Neural progenitor cell (in vitro differentiated cells): ENCODE measurements at regions not wholly inside any gene's neighbourhood (a gene's known extent, or its start where the extent isn't known, plus 50 kb on each side); places are given as distances from the start of the nearest gene placed in this dataset.

Source experiments
- DNase-seq: peaks from one replicate; pipeline ENCODE4 v3.0.0-alpha.2; 2016; ENCODE audit warnings: low spot score
- H2AFZ ChIP-seq: fragments of 200-600 bp; sonication (generic); replicated peaks from 2 replicates; pipeline ENCODE4 v1.6.1; 2016; ENCODE audit warnings: antibody characterized with exemption
- H3F3A ChIP-seq: fragments of 200-600 bp; sonication (generic); 2 replicates; pipeline ENCODE4 v1.6.1; 2016; ENCODE audit warnings: antibody characterized with exemption, low read depth
- H3K27ac ChIP-seq: fragments of 200-600 bp; sonication (generic); 2 replicates; pipeline ENCODE4 v1.5.1; 2016; ENCODE audit warnings: mild to moderate bottlenecking
- H3K27me3 ChIP-seq: fragments of 200-600 bp; sonication (generic); 2 replicates; pipeline ENCODE4 v1.6.1; 2016; ENCODE audit warnings: mild to moderate bottlenecking, moderate library complexity
- H3K36me3 ChIP-seq: fragments of 200-600 bp; sonication (generic); 2 replicates; pipeline ENCODE4 v1.5.1; 2016
- H3K4me1 ChIP-seq: fragments of 200-600 bp; sonication (generic); 2 replicates; pipeline ENCODE4 v1.6.1; 2016; ENCODE audit warnings: mixed run types
- H3K4me2 ChIP-seq: fragments of 200-600 bp; sonication (generic); 2 replicates; pipeline ENCODE4 v1.6.1; 2016
- H3K4me3 ChIP-seq: fragments of 200-600 bp; sonication (generic); 2 replicates; pipeline ENCODE4 v1.5.1; 2016
- H3K79me2 ChIP-seq: fragments of 200-600 bp; sonication (generic); 2 replicates; pipeline ENCODE4 v1.6.1; 2016; ENCODE audit warnings: low read depth
- H3K9ac ChIP-seq: fragments of 200-600 bp; sonication (generic); 2 replicates; pipeline ENCODE4 v1.6.1; 2016
- H3K9me3 ChIP-seq: fragments of 200-600 bp; sonication (generic); 2 replicates; pipeline ENCODE4 v1.5.1; 2016; ENCODE audit warnings: low read depth
- H4K20me1 ChIP-seq: fragments of 200-600 bp; sonication (generic); 2 replicates; pipeline ENCODE4 v1.6.1; 2016; ENCODE audit warnings: low read depth
- H3K27ac Mint-ChIP-seq: 3 replicates; pipeline ENCODE4 v1.8.0; 2021; ENCODE audit warnings: mixed read lengths
- H3K27me3 Mint-ChIP-seq: 2 replicates; pipeline ENCODE4 v1.8.0; 2022; ENCODE audit warnings: low read depth, mild to moderate bottlenecking, inconsistent platforms, moderate library complexity, mixed read lengths; ENCODE audit not compliant: insufficient read depth
- H3K36me3 Mint-ChIP-seq: 3 replicates; pipeline ENCODE4 v1.8.0; 2021; ENCODE audit warnings: mixed read lengths
- H3K4me1 Mint-ChIP-seq: 3 replicates; pipeline ENCODE4 v1.8.0; 2021; ENCODE audit warnings: mixed read lengths
- H3K4me3 Mint-ChIP-seq: 3 replicates; pipeline ENCODE4 v1.8.0; 2021; ENCODE audit warnings: mild to moderate bottlenecking, moderate library complexity, mixed read lengths
- H3K9me3 Mint-ChIP-seq: 3 replicates; pipeline ENCODE4 v1.8.0; 2020; ENCODE audit warnings: mixed read lengths
- CTCF ChIP-seq: fragments of 200-600 bp; sonication (generic); IDR thresholded peaks from 2 replicates; pipeline ENCODE4 v1.5.1; 2017; ENCODE audit warnings: antibody characterized with exemption, mild to moderate bottlenecking
- EZH2 ChIP-seq: fragments of 200-600 bp; sonication (generic); IDR thresholded peaks from 2 replicates; pipeline ENCODE4 v1.6.1; 2017; ENCODE audit warnings: antibody characterized with exemption, mild to moderate bottlenecking, moderate library complexity
- EZH2phosphoT487 ChIP-seq: fragments of 200-600 bp; sonication (generic); IDR thresholded peaks from 2 replicates; pipeline ENCODE4 v1.6.1; 2017; ENCODE audit warnings: antibody characterized with exemption

DNA sequence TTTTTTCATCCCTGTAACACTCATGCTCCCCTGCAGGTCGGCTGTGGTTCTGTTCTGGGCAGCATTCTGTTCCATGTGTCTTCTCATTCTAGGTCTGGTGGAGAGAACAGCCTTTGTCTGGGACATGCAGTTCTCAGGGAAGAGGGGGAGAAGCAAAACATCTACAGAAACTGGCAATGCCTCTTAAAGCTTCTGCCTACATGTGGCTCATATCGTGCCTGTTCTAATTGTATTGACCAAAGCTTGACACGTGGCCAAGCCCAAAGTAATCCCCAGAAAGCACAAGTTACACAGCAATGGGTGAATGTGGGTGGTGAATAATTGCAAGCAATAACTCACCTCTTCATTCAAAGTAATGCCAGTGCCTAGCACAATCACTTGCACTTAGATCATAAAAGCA is 218.2 kb upstream of the IL12B start:
- Histone ChIP-seq H2AFZ (no peak overlapping the region), H3F3A (no peaks in the 10 kb centered on the region), H3K79me2 (no peaks in the 10 kb centered on the region), H3K4me3 (no peak overlapping the region), H3K36me3 (no peaks in the 10 kb centered on the region), H3K9ac (no peak overlapping the region), H3K27ac (no peak overlapping the region), H3K27me3 (no peaks in the 10 kb centered on the region), H3K4me1 (no peaks in the 10 kb centered on the region), H3K4me2 (no peak overlapping the region), H4K20me1 (no peaks in the 10 kb centered on the region), H3K9me3 (no peaks in the 10 kb centered on the region)
- no peak for DNase-seq
- H3K36me3 Mint-ChIP-seq: no peaks in the 10 kb centered on the region
- H3K27ac Mint-ChIP-seq: no peak overlapping the region
- TF ChIP-seq EZH2 (no peak), EZH2phosphoT487 (no peak), CTCF (no peak)
- peaks cover 7% of the 10 kb centered on the region for H3K9me3 Mint-ChIP-seq
- H3K4me1 Mint-ChIP-seq: peaks cover 6% of the 10 kb centered on the region
- H3K4me3 Mint-ChIP-seq: no peak overlapping the region
- H3K27me3 Mint-ChIP-seq: no peaks in the 10 kb centered on the region

GRCh38 chr5:159549046-159549445 is 218.8 kb upstream of the IL12B start:
- TF ChIP-seq CTCF: no peak
- no peak for TF ChIP-seq EZH2
- TF ChIP-seq EZH2phosphoT487: no peak
- H3K4me1 Mint-ChIP-seq: peaks cover 6% of the 10 kb centered on the region

DNA sequence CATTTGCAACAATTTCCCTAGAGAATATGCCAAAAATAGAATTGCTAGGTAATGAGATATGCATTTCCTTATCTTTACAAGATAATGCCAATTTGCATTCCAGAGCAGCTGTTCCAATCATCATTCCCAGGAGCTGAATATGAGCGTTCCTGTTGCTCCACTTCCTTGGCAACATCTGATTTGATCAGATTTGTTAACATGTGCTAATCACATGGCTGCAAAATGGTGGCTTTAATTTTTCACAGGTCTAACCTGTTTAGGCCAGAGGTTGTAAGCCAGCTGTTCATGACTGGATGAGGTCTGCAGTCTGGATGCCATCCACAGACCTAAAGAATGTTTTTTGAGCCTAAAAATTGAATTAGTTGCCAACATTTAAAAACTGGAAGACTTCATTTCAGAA is 220.7 kb upstream of the IL12B start:
- Histone ChIP-seq H3K4me2 (no peak overlapping the region), H3K27ac (no peak overlapping the region), H3K9me3 (no peaks in the 10 kb centered on the region), H2AFZ (no peak overlapping the region), H3K27me3 (no peaks in the 10 kb centered on the region), H3K79me2 (no peaks in the 10 kb centered on the region), H3K9ac (no peak overlapping the region), H3K4me1 (no peaks in the 10 kb centered on the region), H3K36me3 (no peaks in the 10 kb centered on the region), H4K20me1 (no peaks in the 10 kb centered on the region), H3K4me3 (no peak overlapping the region), H3F3A (no peaks in the 10 kb centered on the region)
- no peak for DNase-seq
- no peak for TF ChIP-seq EZH2
- TF ChIP-seq EZH2phosphoT487: no peak
- no peak for TF ChIP-seq CTCF
- no peaks in the 10 kb centered on the region for H3K27me3 Mint-ChIP-seq
- no peak overlapping the region for H3K27ac Mint-ChIP-seq
- H3K4me3 Mint-ChIP-seq: no peak overlapping the region
- H3K4me1 Mint-ChIP-seq: peaks cover 6% of the 10 kb centered on the region
- no peaks in the 10 kb centered on the region for H3K36me3 Mint-ChIP-seq
- H3K9me3 Mint-ChIP-seq: peaks cover 7% of the 10 kb centered on the region

More at GRCh38 chr5:159549046-159549445, 218.8 kb upstream of the IL12B start:
- no peaks in the 10 kb centered on the region for H3K79me2 ChIP-seq
- H4K20me1 ChIP-seq: no peaks in the 10 kb centered on the region
- no peak overlapping the region for H3K4me3 ChIP-seq
- no peak for DNase-seq
- H3K4me3 Mint-ChIP-seq: no peak overlapping the region
- no peak overlapping the region for H3K4me2 ChIP-seq
- no peaks in the 10 kb centered on the region for H3K36me3 Mint-ChIP-seq
- no peak overlapping the region for H3K9ac ChIP-seq
- no peaks in the 10 kb centered on the region for H3K9me3 ChIP-seq
- H3K4me1 ChIP-seq: no peaks in the 10 kb centered on the region
- no peak overlapping the region for H3K27ac Mint-ChIP-seq
- H3F3A ChIP-seq: no peaks in the 10 kb centered on the region
- H3K9me3 Mint-ChIP-seq: peaks cover 7% of the 10 kb centered on the region
- no peaks in the 10 kb centered on the region for H3K36me3 ChIP-seq
- H3K27ac ChIP-seq: no peak overlapping the region
- no peaks in the 10 kb centered on the region for H3K27me3 ChIP-seq
- no peak overlapping the region for H2AFZ ChIP-seq
- H3K27me3 Mint-ChIP-seq: no peaks in the 10 kb centered on the region

GRCh38 chr5:159552751-159553150 is 222.5 kb upstream of the IL12B start:
- no peaks in the 10 kb centered on the region for H3F3A ChIP-seq
- no peak overlapping the region for H2AFZ ChIP-seq
- Mint-ChIP-seq H3K27me3 (no peaks in the 10 kb centered on the region), H3K9me3 (peaks cover 2% of the 10 kb centered on the region), H3K4me1 (peaks cover 6% of the 10 kb centered on the region), H3K27ac (no peak overlapping the region), H3K36me3 (no peaks in the 10 kb centered on the region), H3K4me3 (no peak overlapping the region)
- H3K27ac ChIP-seq: no peak overlapping the region
- no peak for TF ChIP-seq CTCF
- TF ChIP-seq EZH2: no peak
- H3K9me3 ChIP-seq: no peaks in the 10 kb centered on the region
- no peaks in the 10 kb centered on the region for H3K27me3 ChIP-seq
- no peaks in the 10 kb centered on the region for H3K36me3 ChIP-seq
- H3K4me3 ChIP-seq: no peak overlapping the region
- H3K4me1 ChIP-seq: no peaks in the 10 kb centered on the region
- peak; percentile 6 for DNase-seq
- H3K9ac ChIP-seq: no peak overlapping the region
- H3K79me2 ChIP-seq: no peaks in the 10 kb centered on the region
- H3K4me2 ChIP-seq: no peak overlapping the region
- no peaks in the 10 kb centered on the region for H4K20me1 ChIP-seq
